HG02938 (cell line): ENCODE measurements at regions not wholly inside any gene's neighbourhood (a gene's known extent, or its start where the extent isn't known, plus 50 kb on each side); places are given as distances from the start of the nearest gene placed in this dataset.
A peak's percentile ranks its signal among the peaks of the same experiment; 100 is the strongest.
"Not testable (repeated sequence)": the region's sequence is repeated elsewhere in the genome, so short reads cannot be mapped to it uniquely, and the experiment has no call there.

Source experiments
- ATAC-seq: cut with Tn5 transposase; IDR thresholded peaks from one replicate; pipeline ENCODE4 v1.9.1; 2021; ENCODE audit warnings: mild to moderate bottlenecking, moderate library complexity; ENCODE audit not compliant: unreplicated experiment

DNA sequence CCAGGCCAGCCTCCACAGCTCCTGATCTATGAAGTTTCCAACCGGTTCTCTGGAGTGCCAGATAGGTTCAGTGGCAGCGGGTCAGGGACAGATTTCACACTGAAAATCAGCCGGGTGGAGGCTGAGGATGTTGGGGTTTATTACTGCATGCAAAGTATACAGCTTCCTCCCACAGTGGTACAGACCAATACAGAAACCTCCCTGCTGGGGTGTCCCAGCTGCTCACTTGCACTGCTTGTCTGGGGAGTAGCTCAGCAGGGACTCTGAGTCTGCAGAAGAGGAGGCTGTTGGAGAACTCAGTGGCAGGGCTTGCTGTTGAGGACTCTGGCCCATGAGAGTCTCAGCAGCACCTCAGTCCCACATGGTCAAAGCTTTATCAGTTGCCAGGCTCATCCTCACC is 1256.6 kb downstream of the RPIA start:
- ATAC-seq = not testable (repeated sequence)

DNA sequence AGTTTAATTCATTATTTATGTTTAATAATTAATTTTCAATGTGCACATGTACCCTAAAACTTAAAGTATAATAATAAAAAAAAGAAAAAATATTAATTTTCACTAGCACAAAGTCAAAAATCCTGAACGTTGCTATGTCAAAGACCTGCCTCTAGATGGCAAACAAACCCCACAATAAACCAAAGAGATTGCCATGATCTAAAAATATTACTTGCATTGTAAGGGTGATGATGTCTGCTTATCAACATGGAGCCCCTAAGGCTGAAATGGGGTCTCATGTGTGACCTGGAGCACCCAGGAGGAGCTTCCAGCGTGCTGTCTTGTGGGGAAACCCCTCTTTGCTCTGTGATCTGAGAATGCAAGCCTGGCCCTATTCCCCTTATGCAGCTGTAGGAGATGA is 1259.3 kb downstream of the RPIA start:
- not testable (repeated sequence) for ATAC-seq

DNA sequence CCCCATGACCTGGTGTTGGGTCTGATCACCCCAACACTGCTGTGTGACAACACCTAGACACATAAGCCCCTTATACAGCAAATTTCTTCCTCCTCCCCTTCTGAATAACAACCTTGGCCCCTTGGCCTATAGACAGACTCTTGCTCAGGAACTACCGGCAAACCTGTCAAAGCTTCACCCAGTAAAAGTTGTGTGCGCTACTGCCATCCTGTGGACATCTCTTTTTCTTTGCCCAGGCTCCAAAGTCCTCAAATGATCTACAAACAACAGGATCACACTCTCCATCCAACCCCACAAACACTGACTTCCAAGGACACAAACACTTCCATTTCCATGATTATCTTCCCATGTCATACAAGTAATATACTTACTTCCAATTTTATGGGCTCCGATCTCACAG is 1265.8 kb downstream of the RPIA start:
- ATAC-seq = not testable (repeated sequence)

GRCh38 chr2:89959729-89960378 is 1268.4 kb downstream of the RPIA start:
- ATAC-seq = not testable (repeated sequence)

DNA sequence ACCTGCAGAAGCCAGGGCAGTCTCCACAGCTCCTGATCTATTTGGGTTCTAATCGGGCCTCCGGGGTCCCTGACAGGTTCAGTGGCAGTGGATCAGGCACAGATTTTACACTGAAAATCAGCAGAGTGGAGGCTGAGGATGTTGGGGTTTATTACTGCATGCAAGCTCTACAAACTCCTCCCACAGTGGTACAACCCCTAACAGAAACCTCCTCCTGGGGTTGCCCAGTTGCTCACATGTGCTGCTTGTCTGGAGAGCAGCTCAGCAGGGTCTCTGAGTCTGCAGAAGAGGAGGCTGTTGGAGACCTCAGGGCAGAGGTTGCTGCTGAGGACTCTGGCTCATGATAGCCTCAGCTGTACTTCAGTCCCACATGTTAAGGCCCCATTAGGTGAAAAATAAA is 1269.1 kb downstream of the RPIA start:
- ATAC-seq = not testable (repeated sequence)

DNA sequence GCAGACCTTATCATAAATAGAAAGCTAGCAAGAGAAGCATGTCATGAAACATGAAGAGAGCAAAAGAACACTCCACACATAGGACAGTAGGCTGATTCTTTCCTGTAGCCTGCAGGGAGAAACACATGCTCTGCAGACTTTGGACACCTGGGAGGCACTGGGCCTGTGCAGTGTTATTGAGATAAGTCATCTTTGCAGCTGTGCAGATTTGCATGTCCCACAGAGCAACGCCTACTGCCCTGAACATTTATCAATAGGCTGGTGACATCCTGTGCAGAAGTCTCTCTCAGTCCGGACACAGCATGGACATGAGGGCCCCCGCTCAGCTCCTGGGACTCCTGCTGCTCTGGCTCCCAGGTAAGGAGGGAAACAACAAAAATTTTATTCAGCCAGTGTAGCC is 1277.1 kb downstream of the RPIA start:
- peak; percentile 58 for ATAC-seq

DNA sequence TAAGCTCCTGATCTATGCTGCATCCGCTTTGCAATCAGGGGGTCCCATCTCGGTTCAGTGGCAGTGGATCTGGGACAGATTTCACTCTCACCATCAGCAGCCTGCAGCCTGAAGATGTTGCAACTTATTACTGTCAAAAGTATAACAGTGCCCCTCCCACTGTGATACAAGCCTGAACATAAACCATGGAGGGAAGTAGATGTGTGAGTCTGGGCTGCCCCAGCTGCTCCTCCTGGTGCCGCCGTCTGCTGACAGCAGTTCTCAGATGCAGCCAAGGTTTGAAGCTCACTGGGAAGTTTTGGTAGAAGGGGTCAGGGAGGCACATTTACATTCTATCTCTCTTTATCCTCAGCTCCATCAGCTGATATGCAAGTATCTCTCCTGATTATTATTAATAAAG is 1277.7 kb downstream of the RPIA start:
- ATAC-seq = not testable (repeated sequence)

DNA sequence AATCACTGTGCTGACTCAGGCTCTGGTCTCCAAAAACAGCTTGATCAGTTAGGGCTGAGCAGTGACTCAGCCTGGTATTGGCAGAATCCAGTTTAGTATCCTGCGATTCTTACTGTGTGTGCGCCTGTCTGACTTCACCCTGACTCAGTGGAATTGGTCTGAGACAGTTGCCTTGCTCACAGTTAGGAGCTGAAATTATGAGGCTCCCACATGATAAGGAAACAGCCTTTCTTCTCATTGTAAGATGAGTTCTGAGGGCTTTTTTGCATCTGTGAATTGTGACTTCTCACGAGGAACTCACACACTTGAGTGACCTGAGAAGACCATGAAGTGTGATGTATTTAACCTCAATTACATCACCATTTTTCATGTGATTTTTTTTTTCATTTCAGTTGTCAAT is 1282.4 kb downstream of the RPIA start:
- not testable (repeated sequence) for ATAC-seq

DNA sequence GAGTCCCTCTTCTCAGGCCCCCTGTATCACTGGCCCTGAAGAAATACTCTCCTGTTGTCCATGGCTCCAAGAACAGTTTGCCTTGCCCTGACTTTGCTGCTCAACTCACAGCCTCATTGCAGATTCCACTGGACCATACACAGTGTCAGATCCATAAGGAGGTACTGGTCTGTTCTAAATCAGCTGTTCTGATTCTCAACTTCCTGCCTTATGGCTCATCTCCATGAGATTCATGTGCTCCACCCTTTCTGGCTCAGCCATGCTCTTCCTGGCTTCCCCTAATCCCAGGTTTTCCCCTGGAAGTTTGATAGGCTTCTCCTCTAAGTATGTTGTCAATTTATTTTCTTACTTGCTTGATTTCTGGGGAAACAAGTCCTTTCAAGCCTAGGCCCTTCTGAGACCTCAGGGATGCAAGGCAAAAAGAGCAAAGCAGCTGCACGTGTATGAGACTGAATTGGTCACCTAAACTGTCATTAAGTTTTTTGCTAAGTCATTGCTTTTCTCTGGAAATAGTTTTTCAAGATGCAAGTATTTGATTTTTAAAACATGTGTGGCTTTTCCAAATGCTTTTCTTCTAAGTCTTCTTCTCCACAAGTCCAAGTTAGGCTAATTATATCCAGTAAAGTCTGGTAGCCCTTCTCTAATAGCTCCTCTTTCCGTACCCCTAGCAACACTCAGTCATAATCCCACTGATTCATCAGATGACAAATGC is 1288.5 kb downstream of the RPIA start:
- ATAC-seq = not testable (repeated sequence)

DNA sequence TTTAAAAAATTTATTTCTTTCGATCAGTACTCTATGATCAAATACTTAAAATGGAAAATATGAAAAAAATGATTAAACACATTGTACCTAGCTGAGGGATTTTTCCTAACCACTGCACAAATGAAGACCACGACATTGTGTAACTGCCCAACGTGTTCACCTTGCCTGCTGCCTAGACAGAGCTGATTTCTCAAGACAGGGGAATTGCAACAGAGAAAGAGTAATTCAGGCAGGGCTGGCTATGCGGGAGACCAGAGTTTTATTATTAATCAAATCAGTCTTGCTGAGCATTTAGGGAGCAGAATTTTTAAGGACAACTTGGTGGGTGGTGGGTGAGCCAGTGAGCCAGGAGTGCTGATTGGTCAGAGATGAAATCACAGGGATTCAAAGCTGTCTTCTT is 1290.8 kb downstream of the RPIA start:
- ATAC-seq = not testable (repeated sequence)

- ATAC-seq = not testable (repeated sequence)
These were observed 1294.2 kb downstream of the RPIA start for GRCh38 chr2:89985650-89986049.

- ATAC-seq = not testable (repeated sequence)
These were observed 1295.1 kb downstream of the RPIA start for GRCh38 chr2:89986532-89986931.

DNA sequence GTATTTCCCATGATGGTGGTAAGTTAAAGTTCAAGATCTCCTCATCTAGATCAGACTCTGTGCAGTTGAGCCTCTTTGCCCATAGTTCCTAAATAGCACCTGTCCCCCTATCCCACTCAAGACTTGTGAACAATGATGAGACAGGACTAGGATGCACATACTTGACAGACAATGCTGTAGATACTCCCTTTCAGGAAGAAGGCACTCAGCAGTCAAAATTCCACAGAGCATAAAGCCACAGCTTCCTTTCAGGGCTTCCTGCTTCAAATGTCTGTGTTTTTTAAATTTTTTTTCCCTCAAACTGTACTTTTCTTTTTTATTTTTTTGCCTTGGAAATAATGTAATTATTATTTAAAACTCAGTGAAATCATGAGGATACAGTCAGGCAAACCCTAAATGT is 1305.3 kb downstream of the RPIA start:
- ATAC-seq = not testable (repeated sequence)

DNA sequence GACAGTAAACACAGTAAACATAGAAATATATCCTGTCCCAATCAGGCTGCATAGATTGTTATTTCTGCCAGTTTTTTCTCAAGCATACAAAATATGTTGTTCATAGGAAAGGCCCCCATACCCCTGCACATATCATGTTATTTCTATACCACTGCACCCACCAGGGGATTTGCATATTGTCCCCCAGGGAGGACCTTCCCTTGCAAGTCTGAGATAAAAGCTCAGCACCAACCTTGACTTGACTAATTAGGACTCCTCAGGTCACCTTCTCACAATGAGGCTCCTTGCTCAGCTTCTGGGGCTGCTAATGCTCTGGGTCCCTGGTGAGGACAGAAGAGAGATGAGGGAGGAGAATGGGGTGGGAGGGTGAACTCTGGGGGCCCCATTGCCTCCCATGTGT is 1313.1 kb downstream of the RPIA start:
- not testable (repeated sequence) for ATAC-seq

- not testable (repeated sequence) for ATAC-seq
These were observed 1319.1 kb downstream of the RPIA start for GRCh38 chr2:90010442-90011100.

GRCh38 chr2:90011101-90011443 is 1319.6 kb downstream of the RPIA start:
- ATAC-seq = not testable (repeated sequence)

GRCh38 chr2:90019908-90020307 is 1328.4 kb downstream of the RPIA start:
- not testable (repeated sequence) for ATAC-seq

- peak; percentile 64 for ATAC-seq
These were observed 1329.8 kb downstream of the RPIA start for GRCh38 chr2:90021234-90021633.

DNA sequence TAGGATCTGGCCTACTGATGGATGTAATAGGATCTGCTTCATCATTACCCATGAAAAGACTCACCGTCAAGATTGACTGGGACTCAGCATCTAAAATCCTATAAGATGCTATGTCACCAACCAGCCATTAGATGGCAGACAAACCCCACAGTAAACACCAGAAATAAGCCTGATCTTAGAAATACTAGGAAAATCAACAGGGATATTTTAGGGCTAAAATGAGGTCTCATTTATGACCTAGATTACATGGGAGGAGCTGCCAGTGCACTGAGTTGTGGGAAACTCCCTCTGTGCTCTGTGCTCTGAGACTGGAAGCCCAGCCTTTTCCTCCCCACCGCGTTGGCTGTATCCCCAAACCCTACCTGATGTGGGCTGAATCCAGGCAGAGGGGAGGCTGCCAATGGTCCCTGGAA is 1335.8 kb downstream of the RPIA start:
- not testable (repeated sequence) for ATAC-seq

GRCh38 chr2:90028381-90029079 is 1337.1 kb downstream of the RPIA start:
- not testable (repeated sequence) for ATAC-seq

DNA sequence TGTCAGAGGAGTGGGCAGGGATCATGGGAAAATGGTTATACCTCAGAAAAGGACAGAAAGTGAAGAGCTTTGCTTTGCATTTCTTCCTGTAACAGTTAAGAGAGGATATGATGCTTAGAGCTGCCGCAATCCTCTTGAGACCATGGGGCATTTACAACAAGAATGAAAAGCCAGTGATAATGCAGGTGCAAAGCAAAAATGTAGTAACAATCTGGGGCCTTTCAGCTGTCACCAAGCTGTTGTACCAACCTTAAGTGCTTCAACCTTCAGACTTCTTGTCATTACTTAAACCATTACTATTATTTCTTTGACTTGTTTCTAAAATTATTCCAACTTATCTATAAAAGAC is 1337.6 kb downstream of the RPIA start:
- not testable (repeated sequence) for ATAC-seq
